GM12891 (cell line): ENCODE measurements at regions not wholly inside any gene's neighbourhood (a gene's known extent, or its start where the extent isn't known, plus 50 kb on each side); places are given as distances from the start of the nearest gene placed in this dataset.

ENCODE experiments used
- POLR2A ChIP-seq: IDR thresholded peaks from 2 replicates; pipeline ENCODE4 v1.6.1; 2011; ENCODE audit warnings: low read depth, low read length, control low read depth
- POLR2AphosphoS5 ChIP-seq: IDR thresholded peaks from 2 replicates; pipeline ENCODE4 v1.6.1; 2011; ENCODE audit warnings: low read depth, low read length, control low read depth
- POU2F2 ChIP-seq: IDR thresholded peaks from 2 replicates; pipeline ENCODE4 v1.6.1; 2011; ENCODE audit warnings: low read depth, mild to moderate bottlenecking, control low read depth, low read length, moderate library complexity
- TAF1 ChIP-seq: IDR thresholded peaks from 2 replicates; pipeline ENCODE4 v1.6.1; 2011; ENCODE audit warnings: low read depth, low read length, control low read depth

GRCh38 chr7:81886211-81886764 is 116.4 kb upstream of the HGF start:
- TF ChIP-seq POLR2AphosphoS5: no peak
- TF ChIP-seq POLR2A: no peak
- no peak for TF ChIP-seq POU2F2
- no peak for TF ChIP-seq TAF1
